ENCODE measurements at regions not wholly inside any gene's neighbourhood (a gene's known extent, or its start where the extent isn't known, plus 50 kb on each side); places are given as distances from the start of the nearest gene placed in this dataset.

- H3K36me3 Mint-ChIP-seq (ENCODE audit: insufficient read depth) = no peaks in the 10 kb centered on the region
- no peaks in the 10 kb centered on the region for H3K4me1 Mint-ChIP-seq (ENCODE audit: low read depth)
- H3K27ac Mint-ChIP-seq = no peak overlapping the region
- no peak for TF ChIP-seq CTCF (IDR thresholded peaks at IDR 0.05; ENCODE audit: unreplicated experiment)
- no peak for DNase-seq (ENCODE audit: low spot score, unreplicated experiment)
- peaks cover 4% of the 10 kb centered on the region for H3K9me3 Mint-ChIP-seq (ENCODE audit: low read depth)
- H3K27me3 Mint-ChIP-seq = peaks cover 25% of the 10 kb centered on the region
- H3K4me3 Mint-ChIP-seq (ENCODE audit: low read depth) = no peak overlapping the region
These were observed 463.9 kb upstream of the TBX3 start for GRCh38 chr12:115147916-115148315.

GRCh38 chr12:115146453-115146852 lies 462.5 kb upstream of the TBX3 start:
- no peak for DNase-seq (ENCODE audit: low spot score, unreplicated experiment)
- TF ChIP-seq CTCF (IDR thresholded peaks at IDR 0.05; ENCODE audit: unreplicated experiment) = no peak
- Mint-ChIP-seq H3K4me3 (ENCODE audit: low read depth) (no peak overlapping the region), H3K27ac (no peak overlapping the region), H3K4me1 (ENCODE audit: low read depth) (no peaks in the 10 kb centered on the region), H3K9me3 (ENCODE audit: low read depth) (peaks cover 4% of the 10 kb centered on the region), H3K36me3 (ENCODE audit: insufficient read depth) (no peaks in the 10 kb centered on the region), H3K27me3 (peaks cover 24% of the 10 kb centered on the region)

GRCh38 chr12:115144425-115144824 lies 460.4 kb upstream of the TBX3 start:
- no peaks in the 10 kb centered on the region for H3K4me1 Mint-ChIP-seq (ENCODE audit: low read depth)
- peaks cover 34% of the 10 kb centered on the region for H3K27me3 Mint-ChIP-seq
- H3K4me3 Mint-ChIP-seq (ENCODE audit: low read depth) = no peak overlapping the region
- H3K36me3 Mint-ChIP-seq (ENCODE audit: insufficient read depth) = no peaks in the 10 kb centered on the region
- no peak for TF ChIP-seq CTCF (IDR thresholded peaks at IDR 0.05; ENCODE audit: unreplicated experiment)
- no peak for DNase-seq (ENCODE audit: low spot score, unreplicated experiment)
- peaks cover 4% of the 10 kb centered on the region for H3K9me3 Mint-ChIP-seq (ENCODE audit: low read depth)
- no peak overlapping the region for H3K27ac Mint-ChIP-seq

GRCh38 chr12:115140981-115141655 lies 457.1 kb upstream of the TBX3 start:
- Mint-ChIP-seq H3K9me3 (ENCODE audit: low read depth) (peaks cover 4% of the 10 kb centered on the region), H3K36me3 (ENCODE audit: insufficient read depth) (no peaks in the 10 kb centered on the region), H3K4me3 (ENCODE audit: low read depth) (no peak overlapping the region), H3K4me1 (ENCODE audit: low read depth) (no peaks in the 10 kb centered on the region), H3K27me3 (peaks cover 33% of the 10 kb centered on the region), H3K27ac (no peak overlapping the region)
- no peak for TF ChIP-seq CTCF (IDR thresholded peaks at IDR 0.05; ENCODE audit: unreplicated experiment)
- DNase-seq (ENCODE audit: low spot score, unreplicated experiment) = no peak

- Mint-ChIP-seq H3K4me1 (ENCODE audit: low read depth) (no peaks in the 10 kb centered on the region), H3K4me3 (ENCODE audit: low read depth) (no peak overlapping the region), H3K36me3 (ENCODE audit: insufficient read depth) (no peaks in the 10 kb centered on the region), H3K27me3 (peaks cover 22% of the 10 kb centered on the region), H3K27ac (no peak overlapping the region), H3K9me3 (ENCODE audit: low read depth) (no peaks in the 10 kb centered on the region)
- no peak for TF ChIP-seq CTCF (IDR thresholded peaks at IDR 0.05; ENCODE audit: unreplicated experiment)
- DNase-seq (ENCODE audit: low spot score, unreplicated experiment) = no peak
These were observed 454.0 kb upstream of the TBX3 start for GRCh38 chr12:115137812-115138521.
